IMR-90 (cell line): ENCODE measurements at regions not wholly inside any gene's neighbourhood (a gene's known extent, or its start where the extent isn't known, plus 50 kb on each side); places are given as distances from the start of the nearest gene placed in this dataset.

ENCODE experiments used
- ATAC-seq: fragments of 200-7000 bp; cut with Tn5 transposase; 2 replicates; pipeline ENCODE4 v1.9.1; 2020; ENCODE audit warnings: low read depth, mild to moderate bottlenecking, moderate library complexity
- BruUV-seq: library from RNA; stranded (reverse); fragments of 400-500 nt; replicated peaks from 2 replicates; lab custom pipeline; 2021; lab: Mats Ljungman, UMichigan
- CTCF ChIA-PET: fragments of 300-600 bp; formaldehyde crosslinking; extraction: SDS; loops from one replicate; lab custom pipeline; 2021; ENCODE audit warnings: antibody characterized with exemption; lab: Yijun Ruan, JAX
- POLR2A ChIA-PET: fragments of 300-600 bp; sonication (Branson Sonifier 250); formaldehyde crosslinking; loops from one replicate; lab custom pipeline; 2022; ENCODE audit warnings: antibody characterized with exemption; ENCODE audit not compliant: unreplicated experiment; lab: Charles Lee
- DNase-seq: peaks from one replicate; pipeline ENCODE4 v3.0.0; 2013
- H2AFZ ChIP-seq: replicated peaks from 2 replicates; pipeline ENCODE3; 2013; ENCODE audit warnings: low read length, mild to moderate bottlenecking; ENCODE audit not compliant: poor library complexity
- H2AK5ac ChIP-seq: 2 replicates; pipeline ENCODE4 v1.6.1; 2013; ENCODE audit warnings: low read depth, low read length, inconsistent platforms
- H2AK9ac ChIP-seq: replicated peaks from 2 replicates; pipeline ENCODE3; 2013; ENCODE audit warnings: mild to moderate bottlenecking, low read depth, low read length, moderate library complexity; ENCODE audit not compliant: poor library complexity
- H2BK120ac ChIP-seq: 2 replicates; pipeline ENCODE4 v1.6.1; 2013; ENCODE audit warnings: low read depth, low read length, inconsistent platforms
- H2BK15ac ChIP-seq: 3 replicates; pipeline ENCODE4 v1.6.1; 2013; ENCODE audit warnings: low read depth, low read length, inconsistent platforms
- H2BK20ac ChIP-seq: 2 replicates; pipeline ENCODE4 v1.6.1; 2013; ENCODE audit warnings: low read depth, mild to moderate bottlenecking, inconsistent platforms, low read length, moderate library complexity
- H2BK5ac ChIP-seq: 2 replicates; pipeline ENCODE4 v1.6.1; 2013; ENCODE audit warnings: mild to moderate bottlenecking, low read depth, low read length, inconsistent platforms; ENCODE audit not compliant: poor library complexity, severe bottlenecking
- H3K14ac ChIP-seq: replicated peaks from 2 replicates; pipeline ENCODE4 v1.6.1; 2013; ENCODE audit warnings: low read depth, low read length, inconsistent platforms
- H3K18ac ChIP-seq: 2 replicates; pipeline ENCODE4 v1.6.1; 2013; ENCODE audit warnings: low read depth, low read length, control low read depth
- H3K23ac ChIP-seq: 2 replicates; pipeline ENCODE4 v1.6.1; 2013; ENCODE audit warnings: low read depth, low read length, inconsistent platforms
- H3K27ac ChIP-seq: 2 replicates; pipeline ENCODE4 v1.5.1; 2013; ENCODE audit warnings: mild to moderate bottlenecking, control low read depth, low read length; ENCODE audit not compliant: insufficient read depth
- H3K27me3 ChIP-seq: 2 replicates; pipeline ENCODE4 v1.6.1; 2013; ENCODE audit warnings: low read length; ENCODE audit not compliant: control insufficient read depth, insufficient read depth
- H3K36me3 ChIP-seq: 2 replicates; pipeline ENCODE4 v1.6.1; 2013; ENCODE audit warnings: low read length, mixed read lengths; ENCODE audit not compliant: control insufficient read depth, insufficient read depth
- H3K4ac ChIP-seq: 2 replicates; pipeline ENCODE4 v1.6.1; 2013; ENCODE audit warnings: low read depth, low read length, inconsistent platforms
- H3K4me1 ChIP-seq: 2 replicates; pipeline ENCODE4 v1.6.1; 2013; ENCODE audit warnings: low read length, mixed read lengths; ENCODE audit not compliant: control insufficient read depth, insufficient read depth
- H3K4me2 ChIP-seq: 2 replicates; pipeline ENCODE4 v1.6.1; 2013; ENCODE audit warnings: low read depth, mild to moderate bottlenecking, control low read depth, low read length, moderate library complexity
- H3K4me3 ChIP-seq: 2 replicates; pipeline ENCODE4 v1.5.1; 2013; ENCODE audit warnings: low read depth, mild to moderate bottlenecking, control low read depth, low read length, moderate library complexity; ENCODE audit not compliant: insufficient read depth
- H3K56ac ChIP-seq: 2 replicates; pipeline ENCODE4 v1.6.1; 2013; ENCODE audit warnings: low read length, inconsistent platforms; ENCODE audit not compliant: insufficient read depth; ENCODE audit errors: extremely low read depth
- H3K79me1 ChIP-seq, 2 experiments: 2 replicates each; pipeline ENCODE4 v1.6.1; 2013; ENCODE audit warnings: low read length in 2 of 2, inconsistent platforms in 1 of 2, low read depth in 1 of 2
- H3K9ac ChIP-seq: 2 replicates; pipeline ENCODE4 v1.6.1; 2013; ENCODE audit warnings: low read depth, low read length, control low read depth
- H3K9me1 ChIP-seq: 2 replicates; pipeline ENCODE4 v1.6.1; 2013; ENCODE audit warnings: low read length, inconsistent platforms; ENCODE audit not compliant: insufficient read depth
- H3K9me3 ChIP-seq: 2 replicates; pipeline ENCODE4 v1.6.1; 2013; ENCODE audit warnings: low read length; ENCODE audit not compliant: control insufficient read depth, insufficient read depth
- H4K20me1 ChIP-seq: 2 replicates; pipeline ENCODE4 v1.6.1; 2013; ENCODE audit warnings: low read length, inconsistent platforms; ENCODE audit not compliant: insufficient read depth
- H4K5ac ChIP-seq: 2 replicates; pipeline ENCODE4 v1.6.1; 2013; ENCODE audit warnings: mild to moderate bottlenecking, low read depth, low read length, control low read depth
- H4K8ac ChIP-seq, 2 experiments: 2 replicates each; pipeline ENCODE4 v1.6.1; 2013; ENCODE audit warnings: low read depth in 2 of 2, low read length in 2 of 2, control low read depth in 1 of 2, inconsistent platforms in 1 of 2
- H4K91ac ChIP-seq: 2 replicates; pipeline ENCODE4 v1.6.1; 2013; ENCODE audit warnings: low read depth, low read length, inconsistent platforms; ENCODE audit not compliant: insufficient read depth
- BHLHE40 ChIP-seq: fragments of 150-350 bp; IDR thresholded peaks from 2 replicates; pipeline ENCODE4 v1.6.1; 2016; ENCODE audit warnings: mild to moderate bottlenecking, low read depth, low read length
- CEBPB ChIP-seq: IDR thresholded peaks from 2 replicates; pipeline ENCODE4 v1.6.1; 2012; ENCODE audit warnings: low read depth, low read length, improper control_type of control experiment
- CHD1 ChIP-seq: IDR thresholded peaks from 2 replicates; pipeline ENCODE4 v1.6.1; 2012; ENCODE audit warnings: low read depth, low read length, improper control_type of control experiment
- FOS ChIP-seq: fragments of 150-350 bp; IDR thresholded peaks from 2 replicates; pipeline ENCODE4 v1.6.1; 2016; ENCODE audit warnings: low read depth, low read length
- MAFK ChIP-seq: IDR thresholded peaks from 2 replicates; pipeline ENCODE4 v1.6.1; 2012; ENCODE audit warnings: low read depth, low read length, improper control_type of control experiment
- MAZ ChIP-seq: IDR thresholded peaks from 2 replicates; pipeline ENCODE4 v1.6.1; 2012; ENCODE audit warnings: low read depth, mild to moderate bottlenecking, low read length, improper control_type of control experiment, moderate library complexity, borderline replicate concordance
- MXI1 ChIP-seq: IDR thresholded peaks from 2 replicates; pipeline ENCODE4 v1.6.1; 2012; ENCODE audit warnings: low read depth, mild to moderate bottlenecking, low read length, moderate library complexity, borderline replicate concordance
- NFE2L2 ChIP-seq: fragments of 150-350 bp; IDR thresholded peaks from 2 replicates; pipeline ENCODE4 v1.6.1; 2016; ENCODE audit warnings: low read depth, mild to moderate bottlenecking, low read length
- POLR2A ChIP-seq: IDR thresholded peaks from 2 replicates; pipeline ENCODE4 v1.6.1; 2012; ENCODE audit warnings: mild to moderate bottlenecking, low read depth, low read length
- RAD21 ChIP-seq: IDR thresholded peaks from 2 replicates; pipeline ENCODE4 v1.6.1; 2012; ENCODE audit warnings: low read length, improper control_type of control experiment
- RCOR1 ChIP-seq: IDR thresholded peaks from 2 replicates; pipeline ENCODE4 v1.6.1; 2012; ENCODE audit warnings: mild to moderate bottlenecking, low read length, improper control_type of control experiment; ENCODE audit not compliant: insufficient replicate concordance
- RFX5 ChIP-seq: IDR thresholded peaks from 2 replicates; pipeline ENCODE4 v1.8.0; 2012; ENCODE audit warnings: low read depth, mild to moderate bottlenecking, low read length, moderate library complexity
- SMC3 ChIP-seq: fragments of 150-350 bp; IDR thresholded peaks from 2 replicates; pipeline ENCODE4 v1.6.1; 2016; ENCODE audit warnings: low read depth, mild to moderate bottlenecking, antibody characterized with exemption, low read length, moderate library complexity
- dilution Hi-C: fragments of 300-500 bp; cut with HindIII; formaldehyde crosslinking; loops from one replicate; pipeline ENCODE4 v1.14.3; 2018; ENCODE audit warnings: low sequenced_read_pairs; ENCODE audit not compliant: unreplicated experiment
- in situ Hi-C: fragments of 300-500 bp; cut with MboI; formaldehyde crosslinking; loops from 3 replicates; pipeline ENCODE4 v1.14.3; 2019; ENCODE audit warnings: low sequenced_read_pairs, inconsistent platforms, mixed read lengths
- intact Hi-C: fragments of 100-400 bp; cut with micrococcal nuclease; formaldehyde crosslinking; loops from 2 replicates; pipeline ENCODE4 v1.10.0; 2022
- TF ChIP-seq, protein P1 (sequence below): fragments of 150-350 bp; IDR thresholded peaks from 2 replicates; pipeline ENCODE4 v1.6.1; 2017; ENCODE audit warnings: mild to moderate bottlenecking, antibody characterized with exemption, low read length, low read depth
- TF ChIP-seq, protein P2 (sequence below): fragments of 150-350 bp; IDR thresholded peaks from 2 replicates; pipeline ENCODE4 v1.6.1; 2016; ENCODE audit warnings: low read depth, mild to moderate bottlenecking, low read length, moderate library complexity, borderline replicate concordance
- TF ChIP-seq, protein P3 (sequence below): conservative IDR thresholded peaks from 2 replicates; pipeline ENCODE4 v1.5.1; 2012; ENCODE audit warnings: mild to moderate bottlenecking, low read depth, low read length, improper control_type of control experiment

DNA sequence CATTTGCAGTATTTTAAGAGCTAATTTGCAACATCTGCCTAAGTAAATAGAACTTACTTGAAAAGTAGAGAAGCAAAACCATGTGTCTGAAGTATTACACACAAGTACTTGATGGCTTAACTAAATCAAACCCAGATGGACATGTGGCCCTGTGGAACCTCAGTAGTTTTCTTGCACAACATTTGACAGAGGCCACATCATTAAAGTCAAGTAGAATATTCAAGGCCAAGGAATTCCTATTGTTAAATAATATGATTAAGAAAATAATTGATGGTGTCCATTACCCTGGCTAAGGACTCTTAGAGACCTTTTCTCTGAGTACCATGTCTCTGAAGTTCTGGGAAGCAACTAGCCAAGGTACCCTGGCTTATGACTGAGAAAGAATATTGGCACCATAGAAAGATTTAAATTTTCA lies 135.4 kb upstream of the OTUD4 start:
- no peak overlapping the region for H2BK15ac ChIP-seq
- peaks cover 5% of the 10 kb centered on the region; the same call in 1 of the 2 replicates for H3K27me3 ChIP-seq
- no peak overlapping the region for H3K4ac ChIP-seq
- no peaks in the 10 kb centered on the region for H3K4me1 ChIP-seq
- no peaks in the 10 kb centered on the region for H4K20me1 ChIP-seq
- H3K79me1 ChIP-seq = no peaks in the 10 kb centered on the region
- H4K8ac ChIP-seq = no peak overlapping the region
- TF ChIP-seq RAD21 (no peak), RFX5 (no peak), CEBPB (no peak), MAFK (no peak), CHD1 (no peak), BHLHE40 (no peak), MXI1 (no peak), FOS (no peak), RCOR1 (no peak), SMC3 (no peak), MAZ (no peak), POLR2A (no peak), NFE2L2 (no peak)
- TF ChIP-seq, protein P1, sequence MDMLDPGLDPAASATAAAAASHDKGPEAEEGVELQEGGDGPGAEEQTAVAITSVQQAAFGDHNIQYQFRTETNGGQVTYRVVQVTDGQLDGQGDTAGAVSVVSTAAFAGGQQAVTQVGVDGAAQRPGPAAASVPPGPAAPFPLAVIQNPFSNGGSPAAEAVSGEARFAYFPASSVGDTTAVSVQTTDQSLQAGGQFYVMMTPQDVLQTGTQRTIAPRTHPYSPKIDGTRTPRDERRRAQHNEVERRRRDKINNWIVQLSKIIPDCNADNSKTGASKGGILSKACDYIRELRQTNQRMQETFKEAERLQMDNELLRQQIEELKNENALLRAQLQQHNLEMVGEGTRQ = no peak
- TF ChIP-seq, protein P2, sequence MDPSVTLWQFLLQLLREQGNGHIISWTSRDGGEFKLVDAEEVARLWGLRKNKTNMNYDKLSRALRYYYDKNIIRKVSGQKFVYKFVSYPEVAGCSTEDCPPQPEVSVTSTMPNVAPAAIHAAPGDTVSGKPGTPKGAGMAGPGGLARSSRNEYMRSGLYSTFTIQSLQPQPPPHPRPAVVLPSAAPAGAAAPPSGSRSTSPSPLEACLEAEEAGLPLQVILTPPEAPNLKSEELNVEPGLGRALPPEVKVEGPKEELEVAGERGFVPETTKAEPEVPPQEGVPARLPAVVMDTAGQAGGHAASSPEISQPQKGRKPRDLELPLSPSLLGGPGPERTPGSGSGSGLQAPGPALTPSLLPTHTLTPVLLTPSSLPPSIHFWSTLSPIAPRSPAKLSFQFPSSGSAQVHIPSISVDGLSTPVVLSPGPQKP = no peak
- TF ChIP-seq, protein P3, sequence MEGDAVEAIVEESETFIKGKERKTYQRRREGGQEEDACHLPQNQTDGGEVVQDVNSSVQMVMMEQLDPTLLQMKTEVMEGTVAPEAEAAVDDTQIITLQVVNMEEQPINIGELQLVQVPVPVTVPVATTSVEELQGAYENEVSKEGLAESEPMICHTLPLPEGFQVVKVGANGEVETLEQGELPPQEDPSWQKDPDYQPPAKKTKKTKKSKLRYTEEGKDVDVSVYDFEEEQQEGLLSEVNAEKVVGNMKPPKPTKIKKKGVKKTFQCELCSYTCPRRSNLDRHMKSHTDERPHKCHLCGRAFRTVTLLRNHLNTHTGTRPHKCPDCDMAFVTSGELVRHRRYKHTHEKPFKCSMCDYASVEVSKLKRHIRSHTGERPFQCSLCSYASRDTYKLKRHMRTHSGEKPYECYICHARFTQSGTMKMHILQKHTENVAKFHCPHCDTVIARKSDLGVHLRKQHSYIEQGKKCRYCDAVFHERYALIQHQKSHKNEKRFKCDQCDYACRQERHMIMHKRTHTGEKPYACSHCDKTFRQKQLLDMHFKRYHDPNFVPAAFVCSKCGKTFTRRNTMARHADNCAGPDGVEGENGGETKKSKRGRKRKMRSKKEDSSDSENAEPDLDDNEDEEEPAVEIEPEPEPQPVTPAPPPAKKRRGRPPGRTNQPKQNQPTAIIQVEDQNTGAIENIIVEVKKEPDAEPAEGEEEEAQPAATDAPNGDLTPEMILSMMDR = no peak
- H3K23ac ChIP-seq = no peak overlapping the region
- H3K4me3 ChIP-seq = no peak overlapping the region
- no peak overlapping the region for H2AK9ac ChIP-seq
- no peaks in the 10 kb centered on the region for H3K9me3 ChIP-seq
- no peak overlapping the region for H3K14ac ChIP-seq
- no peak overlapping the region for H3K27ac ChIP-seq
- no peak overlapping the region for H2BK5ac ChIP-seq
- intact Hi-C loops = no loop called here
- H2AFZ ChIP-seq = no peak overlapping the region
- no peak overlapping the region for H3K9ac ChIP-seq
- no peak for ATAC-seq
- ChIA-PET CTCF (no interaction called here), POLR2A (no interaction called here)
- H2AK5ac ChIP-seq = no peak overlapping the region
- DNase-seq = no peak
- no peak overlapping the region for H2BK120ac ChIP-seq
- no peak overlapping the region for H3K18ac ChIP-seq
- H3K56ac ChIP-seq = no peak overlapping the region
- no TSS peak for BruUV-seq
- dilution Hi-C loops = no loop called here
- no peak overlapping the region for H4K5ac ChIP-seq
- H3K9me1 ChIP-seq = no peaks in the 10 kb centered on the region
- no peak overlapping the region for H3K4me2 ChIP-seq
- in situ Hi-C loops = no loop called here
- H3K36me3 ChIP-seq = no peaks in the 10 kb centered on the region
- no peak overlapping the region for H4K91ac ChIP-seq
- H2BK20ac ChIP-seq = no peak overlapping the region
